NB4 (cell line): ENCODE measurements at regions not wholly inside any gene's neighbourhood (a gene's known extent, or its start where the extent isn't known, plus 50 kb on each side); places are given as distances from the start of the nearest gene placed in this dataset.

ENCODE experiments used
- DNase-seq: peaks from one replicate; pipeline ENCODE4 v3.0.0; 2010; ENCODE audit warnings: low read depth
- H3K4me3 ChIP-seq: one replicate; pipeline ENCODE4 v1.5.1; 2011; ENCODE audit warnings: mild to moderate bottlenecking, low read depth, low read length, moderate library complexity
- MYC ChIP-seq: IDR thresholded peaks from 2 replicates; pipeline ENCODE4 v1.6.1; 2011; ENCODE audit warnings: low read depth, low read length
- POLR2A ChIP-seq: IDR thresholded peaks from 2 replicates; pipeline ENCODE4 v1.6.1; 2011; ENCODE audit warnings: mild to moderate bottlenecking; ENCODE audit not compliant: insufficient read length; ENCODE audit errors: extremely low read depth
- TF ChIP-seq, protein P1 (sequence below): IDR thresholded peaks from one replicate; pipeline ENCODE4 v1.5.1; 2012; ENCODE audit warnings: low read depth, low read length
- TF ChIP-seq, protein P2 (sequence below): IDR thresholded peaks from 2 replicates; pipeline ENCODE4 v1.6.1; 2011; ENCODE audit warnings: low read depth, low read length

- DNase-seq = no peak
- H3K4me3 ChIP-seq = no peak overlapping the region
- TF ChIP-seq, protein P1, sequence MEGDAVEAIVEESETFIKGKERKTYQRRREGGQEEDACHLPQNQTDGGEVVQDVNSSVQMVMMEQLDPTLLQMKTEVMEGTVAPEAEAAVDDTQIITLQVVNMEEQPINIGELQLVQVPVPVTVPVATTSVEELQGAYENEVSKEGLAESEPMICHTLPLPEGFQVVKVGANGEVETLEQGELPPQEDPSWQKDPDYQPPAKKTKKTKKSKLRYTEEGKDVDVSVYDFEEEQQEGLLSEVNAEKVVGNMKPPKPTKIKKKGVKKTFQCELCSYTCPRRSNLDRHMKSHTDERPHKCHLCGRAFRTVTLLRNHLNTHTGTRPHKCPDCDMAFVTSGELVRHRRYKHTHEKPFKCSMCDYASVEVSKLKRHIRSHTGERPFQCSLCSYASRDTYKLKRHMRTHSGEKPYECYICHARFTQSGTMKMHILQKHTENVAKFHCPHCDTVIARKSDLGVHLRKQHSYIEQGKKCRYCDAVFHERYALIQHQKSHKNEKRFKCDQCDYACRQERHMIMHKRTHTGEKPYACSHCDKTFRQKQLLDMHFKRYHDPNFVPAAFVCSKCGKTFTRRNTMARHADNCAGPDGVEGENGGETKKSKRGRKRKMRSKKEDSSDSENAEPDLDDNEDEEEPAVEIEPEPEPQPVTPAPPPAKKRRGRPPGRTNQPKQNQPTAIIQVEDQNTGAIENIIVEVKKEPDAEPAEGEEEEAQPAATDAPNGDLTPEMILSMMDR = no peak
- TF ChIP-seq MYC = no peak
- TF ChIP-seq, protein P2, sequence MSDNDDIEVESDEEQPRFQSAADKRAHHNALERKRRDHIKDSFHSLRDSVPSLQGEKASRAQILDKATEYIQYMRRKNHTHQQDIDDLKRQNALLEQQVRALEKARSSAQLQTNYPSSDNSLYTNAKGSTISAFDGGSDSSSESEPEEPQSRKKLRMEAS = no peak
- no peak for TF ChIP-seq POLR2A
These were observed 58.9 kb upstream of the RAI2 start for GRCh38 chrX:17919896-17920446.

DNA sequence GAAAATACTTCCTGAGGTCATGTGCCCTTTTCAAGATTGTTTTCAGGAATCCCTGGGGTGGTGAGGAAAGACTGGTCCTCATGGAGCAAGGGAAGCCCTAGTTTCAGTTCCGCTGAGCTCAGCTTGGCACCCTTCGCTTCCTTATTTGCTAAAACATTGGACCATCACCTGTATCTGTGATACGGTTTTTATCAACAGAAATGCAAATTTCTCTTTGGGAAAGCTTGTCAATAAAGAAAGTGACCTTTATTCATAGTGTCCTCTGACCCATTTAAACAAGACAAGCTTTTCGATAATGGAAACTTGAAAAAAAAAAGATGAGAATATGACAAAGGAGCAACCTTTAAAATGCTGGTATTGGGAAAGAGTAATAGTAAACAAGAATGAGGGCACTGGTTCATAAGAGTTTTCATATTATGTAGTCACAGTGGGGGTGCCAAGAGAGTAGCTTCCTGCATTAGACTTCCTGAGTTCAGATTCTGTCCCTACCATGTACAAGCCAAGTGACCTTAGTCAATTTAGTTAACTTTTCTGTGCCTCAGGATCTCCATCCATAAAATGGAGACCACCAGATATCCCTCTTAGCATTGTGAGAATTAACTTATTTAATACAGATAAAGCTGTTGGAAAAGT is 57.0 kb upstream of the RAI2 start:
- H3K4me3 ChIP-seq = no peak overlapping the region
- TF ChIP-seq MYC (no peak), POLR2A (no peak)
- TF ChIP-seq, protein P1 = no peak
- TF ChIP-seq, protein P2 = no peak
- no peak for DNase-seq

GRCh38 chrX:17913801-17914200 is 52.7 kb upstream of the RAI2 start:
- no peak overlapping the region for H3K4me3 ChIP-seq
- DNase-seq = no peak
- TF ChIP-seq, protein P2 = no peak
- TF ChIP-seq POLR2A (no peak), MYC (no peak)
- TF ChIP-seq, protein P1 = no peak
